ENCODE measurements at regions not wholly inside any gene's neighbourhood (a gene's known extent, or its start where the extent isn't known, plus 50 kb on each side); places are given as distances from the start of the nearest gene placed in this dataset.

DNA sequence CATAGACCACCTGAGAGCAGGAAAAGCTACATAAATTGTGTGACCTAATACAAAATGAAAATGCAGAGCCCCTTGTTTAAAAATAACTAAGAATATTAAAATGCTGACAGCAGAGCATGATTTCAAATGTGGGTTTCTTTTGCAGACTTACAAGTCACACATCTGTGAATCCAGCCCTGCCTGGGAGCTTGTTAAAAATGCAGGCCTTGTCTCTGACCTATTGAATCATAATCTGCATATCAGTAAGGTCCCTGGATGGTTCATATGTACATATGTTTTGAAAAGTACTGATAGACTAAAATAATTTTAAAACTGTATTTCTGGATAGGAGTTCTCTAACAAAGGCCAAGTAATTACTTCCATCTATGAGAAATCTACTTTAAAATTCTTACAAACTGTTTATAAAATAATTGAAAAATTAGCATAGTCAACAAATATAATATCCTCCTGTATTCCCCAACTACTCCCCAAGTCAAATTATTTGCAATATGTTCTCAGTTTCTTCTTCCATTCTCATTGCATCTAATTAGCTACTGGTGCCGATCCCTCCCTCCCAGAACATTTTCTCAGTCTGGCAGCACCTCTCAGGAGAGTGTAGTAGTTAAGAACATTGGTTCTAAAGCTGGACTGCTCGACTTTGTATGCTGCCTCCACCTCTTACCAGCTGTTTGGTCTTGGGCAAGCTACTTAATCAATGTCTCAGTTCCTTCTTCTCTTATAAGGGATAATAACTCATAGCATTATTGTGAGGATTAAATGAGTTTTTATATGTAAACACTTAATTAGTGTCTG, 1040.4 kb upstream of the CDH2 start:
- H3K4me2 ChIP-seq (ENCODE audit: insufficient read depth, insufficient read length, low read length), result no peak overlapping the region
- H3K9ac ChIP-seq (ENCODE audit: extremely low read depth, insufficient read length, low read length), result no peak overlapping the region
- no peak overlapping the region for H3K18ac ChIP-seq (ENCODE audit: insufficient read length, low read depth, low read length)
- TF ChIP-seq CTCF (conservative IDR thresholded peaks at IDR 0.05), result no peak
- H2BK120ac ChIP-seq (ENCODE audit: low read depth, low read length, poor library complexity, severe bottlenecking), result no peak overlapping the region
- no peak overlapping the region for H2AFZ ChIP-seq (ENCODE audit: low read length)
- H2BK12ac ChIP-seq (ENCODE audit: insufficient read length, low read depth, low read length), result no peak overlapping the region
- H3K27ac ChIP-seq (ENCODE audit: insufficient read length, low read depth, low read length), result no peak overlapping the region
- H3K4me1 ChIP-seq (ENCODE audit: insufficient read depth, low read length), result no peaks in the 10 kb centered on the region
- H2BK15ac ChIP-seq (ENCODE audit: low read depth, low read length), result no peak overlapping the region
- H3K9me3 ChIP-seq (ENCODE audit: control insufficient read depth, low read depth, low read length), result no peaks in the 10 kb centered on the region
- H3K79me2 ChIP-seq (ENCODE audit: insufficient read depth, low read length), result no peaks in the 10 kb centered on the region
- peaks cover 0 to 4% (median 0%) of the 10 kb centered on the region in 3 experiments; a peak in 2 of 7 replicates for H3K36me3 Mint-ChIP-seq (ENCODE audit: insufficient read depth in 1 of 3, low read depth in 3 of 3)
- no peak overlapping the region for H3K4me3 Mint-ChIP-seq
- no peak overlapping the region for H3T11ph ChIP-seq (ENCODE audit: low read length)
- H4K91ac ChIP-seq (ENCODE audit: insufficient read length, low read depth, low read length), result no peak overlapping the region
- no peak overlapping the region for H2AK5ac ChIP-seq (ENCODE audit: insufficient read length, low read length)
- no peaks in the 10 kb centered on the region for H4K20me1 ChIP-seq (ENCODE audit: control insufficient read depth, insufficient read depth, insufficient read length)
- H3K27me3 Mint-ChIP-seq (ENCODE audit: low read depth), result no peaks in the 10 kb centered on the region
- H3K27me3 ChIP-seq (ENCODE audit: insufficient read depth, low read length), result no peaks in the 10 kb centered on the region
- H3K14ac ChIP-seq (ENCODE audit: insufficient read depth, low read length), result no peak overlapping the region
- no peak overlapping the region for H4K8ac ChIP-seq (replicated peaks; ENCODE audit: insufficient read length, low read depth, low read length)
- H3K27ac Mint-ChIP-seq, result no peak overlapping the region; a peak in 1 of 7 replicates
- H3K23ac ChIP-seq (ENCODE audit: insufficient read length, low read depth, low read length), result no peak overlapping the region
- DNase-seq, result no peak
- H3K23me2 ChIP-seq (ENCODE audit: insufficient read length, low read depth, low read length, poor library complexity, severe bottlenecking), result no peaks in the 10 kb centered on the region
- H3K4me1 Mint-ChIP-seq, result peaks cover 5 to 7% of the 10 kb centered on the region in 2 experiments
- no peaks in the 10 kb centered on the region for H3K79me1 ChIP-seq (ENCODE audit: insufficient read depth, low read depth, low read length, poor library complexity, severe bottlenecking)
- no peak overlapping the region for H2BK20ac ChIP-seq (ENCODE audit: low read depth, low read length, poor library complexity, severe bottlenecking)
- no peak overlapping the region for H3K56ac ChIP-seq (ENCODE audit: insufficient read length, low read depth, low read length)
- no CpG with 5 or more reads among the region's 2 CpGs for WGBS (ENCODE audit: extremely low coverage, insufficient read length, low lambda C conversion rate)
- H2BK5ac ChIP-seq (ENCODE audit: insufficient read length, low read length), result no peak overlapping the region
- H3K4ac ChIP-seq (ENCODE audit: low read depth, low read length), result no peak overlapping the region
- peaks cover 0 to 3% of the 10 kb centered on the region in 2 experiments; a peak in 1 of 5 replicates for H3K9me3 Mint-ChIP-seq
- H4K5ac ChIP-seq (ENCODE audit: insufficient read length, low read depth, low read length), result no peak overlapping the region
